Endothelial cell (in vitro differentiated cells): ENCODE measurements at regions not wholly inside any gene's neighbourhood (a gene's known extent, or its start where the extent isn't known, plus 50 kb on each side); places are given as distances from the start of the nearest gene placed in this dataset.

Source experiments
- DNase-seq: peaks from one replicate; pipeline ENCODE4 v3.0.0; 2021; ENCODE audit warnings: low spot score
- H3K27ac Mint-ChIP-seq: one replicate; pipeline ENCODE4 v1.8.0; 2021; ENCODE audit warnings: mixed read lengths, inconsistent platforms; ENCODE audit not compliant: unreplicated experiment
- H3K27me3 Mint-ChIP-seq: one replicate; pipeline ENCODE4 v1.8.0; 2021; ENCODE audit warnings: mild to moderate bottlenecking, moderate library complexity, mixed read lengths, inconsistent platforms; ENCODE audit not compliant: unreplicated experiment
- H3K36me3 Mint-ChIP-seq: one replicate; pipeline ENCODE4 v1.8.0; 2021; ENCODE audit warnings: mild to moderate bottlenecking, low read depth, mixed read lengths, inconsistent platforms; ENCODE audit not compliant: unreplicated experiment
- H3K4me1 Mint-ChIP-seq: one replicate; pipeline ENCODE4 v1.8.0; 2021; ENCODE audit warnings: mild to moderate bottlenecking, mixed read lengths, inconsistent platforms; ENCODE audit not compliant: unreplicated experiment
- H3K4me3 Mint-ChIP-seq: one replicate; pipeline ENCODE4 v1.8.0; 2021; ENCODE audit warnings: mild to moderate bottlenecking, mixed read lengths, inconsistent platforms; ENCODE audit not compliant: unreplicated experiment
- H3K9me3 Mint-ChIP-seq: one replicate; pipeline ENCODE4 v1.8.0; 2021; ENCODE audit warnings: mixed read lengths, inconsistent platforms; ENCODE audit not compliant: unreplicated experiment
- CTCF ChIP-seq: fragments of 200-600 bp; sonication (generic); IDR thresholded peaks from one replicate; pipeline ENCODE4 v1.5.0; 2021; ENCODE audit warnings: antibody characterized with exemption; ENCODE audit not compliant: unreplicated experiment

DNA sequence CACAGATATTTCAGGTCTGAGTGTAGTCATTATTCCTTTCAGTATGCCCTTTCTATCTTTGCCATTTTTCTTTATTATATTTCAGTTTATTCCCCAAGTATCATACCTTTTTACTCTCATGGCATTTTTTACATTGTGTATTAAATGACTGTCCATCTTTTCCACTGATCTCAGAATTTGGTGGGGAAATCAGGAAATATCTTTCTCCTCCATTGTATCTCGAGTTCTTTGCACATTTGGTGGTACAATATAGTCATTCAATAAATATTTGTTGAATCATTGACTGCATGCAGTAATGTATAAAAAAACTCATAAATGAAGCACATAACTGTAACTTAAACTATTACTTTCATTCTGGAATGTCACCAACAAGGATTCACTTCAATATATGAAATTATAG lies 354.7 kb downstream of the HGF start:
- Mint-ChIP-seq H3K36me3 (no peaks in the 10 kb centered on the region), H3K4me3 (no peak overlapping the region), H3K4me1 (peaks cover 3% of the 10 kb centered on the region), H3K27me3 (no peaks in the 10 kb centered on the region), H3K9me3 (no peaks in the 10 kb centered on the region), H3K27ac (no peak overlapping the region)
- TF ChIP-seq CTCF = no peak
- DNase-seq = no peak

DNA sequence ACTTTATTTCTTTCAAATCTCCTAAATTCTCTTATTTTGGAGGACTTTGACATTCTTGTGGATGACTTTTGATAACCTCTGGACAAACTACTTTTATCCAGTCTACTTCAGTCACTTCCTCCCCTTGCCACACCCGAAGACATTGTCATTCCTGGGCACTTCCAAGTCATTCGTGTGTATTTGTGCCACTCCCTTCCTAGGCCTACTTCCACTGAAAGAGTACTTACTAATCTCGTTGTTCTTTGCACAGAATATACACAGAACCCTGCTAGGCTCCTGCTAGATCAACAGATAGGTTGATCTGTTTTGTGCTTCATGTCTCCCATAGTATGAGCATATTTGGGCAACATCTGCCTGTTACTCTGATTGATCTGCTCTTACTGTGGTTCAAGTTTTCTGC lies 355.4 kb downstream of the HGF start:
- Mint-ChIP-seq H3K27me3 (no peaks in the 10 kb centered on the region), H3K9me3 (no peaks in the 10 kb centered on the region), H3K4me3 (no peak overlapping the region), H3K36me3 (no peaks in the 10 kb centered on the region), H3K4me1 (peaks cover 3% of the 10 kb centered on the region), H3K27ac (no peak overlapping the region)
- TF ChIP-seq CTCF = no peak
- DNase-seq = no peak

DNA sequence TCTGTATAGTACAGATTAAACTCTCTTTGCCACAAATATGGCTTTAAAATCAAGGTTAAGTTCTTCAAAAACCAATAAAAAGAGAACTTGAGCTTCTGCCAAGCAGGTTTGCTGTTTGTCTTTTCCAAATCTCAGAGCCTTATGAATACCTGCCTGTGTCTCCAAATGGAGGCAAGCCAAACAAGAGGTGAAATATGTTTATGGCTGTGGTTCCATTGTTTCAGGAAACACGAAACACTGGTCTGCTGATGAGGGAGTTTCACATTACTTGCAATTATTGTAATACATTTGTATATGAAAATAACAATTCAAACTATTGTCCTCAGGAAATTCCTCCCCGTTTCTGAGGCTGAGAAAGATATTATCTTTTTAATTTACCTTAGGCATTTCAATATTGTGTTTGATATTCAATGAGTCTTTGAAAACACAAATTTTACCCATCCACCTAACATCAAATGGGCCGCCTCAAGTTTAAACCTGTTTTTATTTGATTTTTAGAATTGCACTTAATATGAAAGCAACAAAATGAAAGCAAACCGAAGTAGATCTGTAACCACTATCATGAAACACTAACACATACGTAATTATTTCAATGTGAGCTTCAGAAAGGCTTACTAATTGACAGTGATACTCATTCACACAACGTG lies 359.3 kb downstream of the HGF start:
- TF ChIP-seq CTCF = no peak

GRCh38 chr7:81408728-81409127 lies 361.1 kb downstream of the HGF start:
- no peak overlapping the region for H3K27ac Mint-ChIP-seq
- no peak for TF ChIP-seq CTCF
- H3K9me3 Mint-ChIP-seq = no peaks in the 10 kb centered on the region
- DNase-seq = no peak
- H3K4me1 Mint-ChIP-seq = peaks cover 3% of the 10 kb centered on the region
- H3K27me3 Mint-ChIP-seq = no peaks in the 10 kb centered on the region
- no peaks in the 10 kb centered on the region for H3K36me3 Mint-ChIP-seq
- H3K4me3 Mint-ChIP-seq = no peak overlapping the region

More for the DNA sequence above, 359.3 kb downstream of the HGF start:
- DNase-seq = no peak
- Mint-ChIP-seq H3K27me3 (no peaks in the 10 kb centered on the region), H3K36me3 (no peaks in the 10 kb centered on the region), H3K27ac (no peak overlapping the region), H3K4me3 (no peak overlapping the region), H3K9me3 (no peaks in the 10 kb centered on the region), H3K4me1 (peaks cover 3% of the 10 kb centered on the region)

DNA sequence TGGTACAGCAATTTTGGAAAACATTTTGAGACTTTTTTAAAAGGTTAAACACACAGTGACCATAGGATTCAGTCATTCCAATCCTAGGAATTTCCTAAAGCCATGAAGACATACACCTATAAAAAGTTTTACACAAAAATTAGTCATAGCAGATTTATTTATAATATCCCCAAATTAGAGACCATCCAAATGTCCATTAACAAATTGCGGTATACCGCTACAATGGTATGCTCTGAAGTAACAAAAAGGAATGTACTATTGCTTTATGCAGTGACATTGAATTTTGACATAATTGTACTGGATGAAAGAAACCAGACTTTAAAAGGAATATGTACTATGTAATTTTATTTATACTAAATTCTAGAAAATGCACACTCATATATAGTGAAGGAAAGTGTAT lies 362.8 kb downstream of the HGF start:
- no peak overlapping the region for H3K27ac Mint-ChIP-seq
- no peaks in the 10 kb centered on the region for H3K27me3 Mint-ChIP-seq
- no peaks in the 10 kb centered on the region for H3K36me3 Mint-ChIP-seq
- H3K4me1 Mint-ChIP-seq = peaks cover 3% of the 10 kb centered on the region
- TF ChIP-seq CTCF = no peak
- H3K9me3 Mint-ChIP-seq = no peaks in the 10 kb centered on the region
- DNase-seq = no peak
- no peak overlapping the region for H3K4me3 Mint-ChIP-seq
